ENCODE measurements at regions not wholly inside any gene's neighbourhood (a gene's known extent, or its start where the extent isn't known, plus 50 kb on each side); places are given as distances from the start of the nearest gene placed in this dataset.

DNA sequence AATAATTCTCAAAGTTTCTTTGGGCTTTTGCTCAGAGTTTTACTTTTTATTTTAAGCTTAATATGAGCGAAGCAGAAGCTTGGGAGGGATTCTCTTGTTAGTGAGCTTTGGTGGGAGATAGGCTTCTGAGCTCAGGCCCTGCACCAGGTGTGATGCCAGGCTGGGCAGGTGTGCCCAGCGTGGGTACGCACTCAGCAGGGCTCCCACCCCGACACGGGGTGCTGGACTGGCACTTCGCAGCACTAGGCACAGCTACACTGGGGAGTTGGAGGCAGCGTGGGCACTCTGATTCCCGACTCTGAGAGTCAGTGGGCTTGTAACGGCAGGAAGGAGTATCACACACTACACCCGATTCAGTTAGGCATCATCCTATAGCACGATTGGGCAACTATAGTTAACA, 244.0 kb downstream of the KLF13 start:
- H3K9me1 ChIP-seq (replicated peaks; ENCODE audit: control insufficient read depth, extremely low read depth, insufficient read depth, low read length) = no peaks in the 10 kb centered on the region
- no peak overlapping the region for H2AFZ ChIP-seq (ENCODE audit: low read depth, low read length)
- H3K36me3 ChIP-seq (ENCODE audit: control insufficient read depth in 2 of 2, extremely low read depth in 1 of 2, insufficient read depth in 2 of 2, low read length in 2 of 2) = no peaks in the 10 kb centered on the region
- DNase-seq (ENCODE audit: low read depth, low spot score) = no peak
- no peaks in the 10 kb centered on the region for H4K20me1 ChIP-seq (replicated peaks; ENCODE audit: control insufficient read depth, extremely low read depth, insufficient read depth, low read length)
- no peak overlapping the region for H3K4me2 ChIP-seq (ENCODE audit: insufficient read depth, low read length)
- dilution Hi-C loops (cut with MboI; ENCODE audit: extremely low pct_ligation_motif_present, low sequenced_read_pairs) (no loop called here), intact Hi-C loops (cut with micrococcal nuclease) (no loop called here)
- no peaks in the 10 kb centered on the region for H3K27me3 ChIP-seq (ENCODE audit: control insufficient read depth in 2 of 2, insufficient read depth in 2 of 2, low read length in 2 of 2)
- H3K79me2 ChIP-seq (ENCODE audit: control insufficient read depth, insufficient read depth, low read length) = no peaks in the 10 kb centered on the region
- CTCF ChIA-PET = interaction anchor here (0.8 kb wide), 1 partner anchor 20 kb away, joined by 3 read pairs; no protein-coding TSS in a partner anchor
- TF ChIP-seq, protein P1, sequence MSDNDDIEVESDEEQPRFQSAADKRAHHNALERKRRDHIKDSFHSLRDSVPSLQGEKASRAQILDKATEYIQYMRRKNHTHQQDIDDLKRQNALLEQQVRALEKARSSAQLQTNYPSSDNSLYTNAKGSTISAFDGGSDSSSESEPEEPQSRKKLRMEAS (IDR thresholded peaks at IDR 0.05; ENCODE audit: insufficient read depth, insufficient read length) = no peak
- no peak for TF ChIP-seq JUN (IDR thresholded peaks at IDR 0.05; ENCODE audit: borderline replicate concordance, insufficient read depth, insufficient read length, low read depth)
- no peak for TF ChIP-seq EZH2 (IDR thresholded peaks at IDR 0.05; ENCODE audit: borderline replicate concordance, low read depth, low read length, severe bottlenecking)
- no peak for TF ChIP-seq GATA2 (IDR thresholded peaks at IDR 0.05; ENCODE audit: insufficient read depth, insufficient read length, low read depth, low read length)
- TF ChIP-seq, protein P2, sequence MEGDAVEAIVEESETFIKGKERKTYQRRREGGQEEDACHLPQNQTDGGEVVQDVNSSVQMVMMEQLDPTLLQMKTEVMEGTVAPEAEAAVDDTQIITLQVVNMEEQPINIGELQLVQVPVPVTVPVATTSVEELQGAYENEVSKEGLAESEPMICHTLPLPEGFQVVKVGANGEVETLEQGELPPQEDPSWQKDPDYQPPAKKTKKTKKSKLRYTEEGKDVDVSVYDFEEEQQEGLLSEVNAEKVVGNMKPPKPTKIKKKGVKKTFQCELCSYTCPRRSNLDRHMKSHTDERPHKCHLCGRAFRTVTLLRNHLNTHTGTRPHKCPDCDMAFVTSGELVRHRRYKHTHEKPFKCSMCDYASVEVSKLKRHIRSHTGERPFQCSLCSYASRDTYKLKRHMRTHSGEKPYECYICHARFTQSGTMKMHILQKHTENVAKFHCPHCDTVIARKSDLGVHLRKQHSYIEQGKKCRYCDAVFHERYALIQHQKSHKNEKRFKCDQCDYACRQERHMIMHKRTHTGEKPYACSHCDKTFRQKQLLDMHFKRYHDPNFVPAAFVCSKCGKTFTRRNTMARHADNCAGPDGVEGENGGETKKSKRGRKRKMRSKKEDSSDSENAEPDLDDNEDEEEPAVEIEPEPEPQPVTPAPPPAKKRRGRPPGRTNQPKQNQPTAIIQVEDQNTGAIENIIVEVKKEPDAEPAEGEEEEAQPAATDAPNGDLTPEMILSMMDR (IDR thresholded peaks at IDR 0.05; ENCODE audit: extremely low read depth in 1 of 2, insufficient read depth in 1 of 2, low read depth in 1 of 2, low read length in 2 of 2) = no peak
- no peak for TF ChIP-seq POLR2A (IDR thresholded peaks at IDR 0.05; ENCODE audit: low read depth, low read length)
- no peak for TF ChIP-seq MYC (IDR thresholded peaks at IDR 0.05; ENCODE audit: low read depth, low read length)
- no peak for TF ChIP-seq POLR2AphosphoS5 (IDR thresholded peaks at IDR 0.05; ENCODE audit: insufficient read depth, low read depth, low read length)
- no peak for TF ChIP-seq FOS (IDR thresholded peaks at IDR 0.05; ENCODE audit: borderline replicate concordance, insufficient read depth, low read length)
- POLR2A ChIA-PET = no interaction called here
- no peaks in the 10 kb centered on the region for H3K4me1 ChIP-seq (ENCODE audit: control insufficient read depth, extremely low read depth, insufficient read depth, low read length)
- H3K27ac ChIP-seq (ENCODE audit: insufficient read depth, low read depth, low read length) = no peak overlapping the region
- no peak for FAIRE-seq
- H3K9ac ChIP-seq (replicated peaks; ENCODE audit: extremely low read depth, insufficient read depth, low read length) = no peak overlapping the region
- BruUV-seq (replicated peaks) = no TSS peak
- no peaks in the 10 kb centered on the region for H3K9me3 ChIP-seq (replicated peaks; ENCODE audit: control insufficient read depth, insufficient read depth, low read length)
- H3K4me3 ChIP-seq (replicated peaks in 1 of 3; ENCODE audit: insufficient read depth in 1 of 3, low read depth in 1 of 3, low read length in 3 of 3) = no peak overlapping the region

Data from endothelial cell of umbilical vein (primary cell).